ENCODE measurements at regions not wholly inside any gene's neighbourhood (a gene's known extent, or its start where the extent isn't known, plus 50 kb on each side); places are given as distances from the start of the nearest gene placed in this dataset.

- Histone ChIP-seq H3K27ac (no peak overlapping the region), H3K4me1 (no peaks in the 10 kb centered on the region), H3K36me3 (no peaks in the 10 kb centered on the region), H3K9me3 (peaks cover 0 to 20% of the 10 kb centered on the region in 2 donors), H3K27me3 (no peaks in the 10 kb centered on the region), H3K4me3 (no peak overlapping the region)
- DNase-seq (no peak), ATAC-seq (no peak)
- TF ChIP-seq CTCF (IDR thresholded peaks at IDR 0.05): no peak
- intact Hi-C loops (cut with DNase I): no loop called here
Measured at GRCh38 chr1:164020391-164020790, 538.6 kb upstream of the PBX1 start.

GRCh38 chr1:164021813-164022212 is 537.2 kb upstream of the PBX1 start:
- H3K27ac ChIP-seq: no peak overlapping the region
- no peaks in the 10 kb centered on the region for H3K36me3 ChIP-seq
- DNase-seq: no peak
- H3K9me3 ChIP-seq: peaks cover 0 to 16% of the 10 kb centered on the region in 2 donors
- no peak for TF ChIP-seq CTCF (IDR thresholded peaks at IDR 0.05)
- no peak for ATAC-seq
- no peaks in the 10 kb centered on the region for H3K4me1 ChIP-seq
- H3K27me3 ChIP-seq: no peaks in the 10 kb centered on the region
- H3K4me3 ChIP-seq: no peak overlapping the region
- intact Hi-C loops (cut with DNase I): no loop called here

GRCh38 chr1:164033782-164034181 is 525.2 kb upstream of the PBX1 start:
- no peak for TF ChIP-seq CTCF (IDR thresholded peaks at IDR 0.05)
- DNase-seq (no peak), ATAC-seq (no peak)
- no peak overlapping the region for H3K4me3 ChIP-seq
- intact Hi-C loops (cut with DNase I): no loop called here
- H3K27ac ChIP-seq: no peak overlapping the region
- H3K27me3 ChIP-seq: no peaks in the 10 kb centered on the region
- peaks cover 0 to 34% of the 10 kb centered on the region in 2 donors for H3K9me3 ChIP-seq
- no peaks in the 10 kb centered on the region for H3K4me1 ChIP-seq
- no peaks in the 10 kb centered on the region for H3K36me3 ChIP-seq

- no peak for TF ChIP-seq CTCF (IDR thresholded peaks at IDR 0.05)
- DNase-seq: no peak
- H3K4me3 ChIP-seq: no peak overlapping the region
- no peaks in the 10 kb centered on the region for H3K36me3 ChIP-seq
- no peak for ATAC-seq
- H3K9me3 ChIP-seq: peaks cover 0 to 3% of the 10 kb centered on the region in 2 donors
- H3K27ac ChIP-seq: no peak overlapping the region
- no peaks in the 10 kb centered on the region for H3K4me1 ChIP-seq
- intact Hi-C loops (cut with DNase I): no loop called here
- no peaks in the 10 kb centered on the region for H3K27me3 ChIP-seq
Measured at GRCh38 chr1:164040754-164041153, 518.2 kb upstream of the PBX1 start.

GRCh38 chr1:164051782-164052181 is 507.2 kb upstream of the PBX1 start:
- ATAC-seq (no peak), DNase-seq (no peak)
- Histone ChIP-seq H3K36me3 (no peaks in the 10 kb centered on the region), H3K9me3 (no peaks in the 10 kb centered on the region), H3K4me3 (no peak overlapping the region), H3K4me1 (no peaks in the 10 kb centered on the region), H3K27me3 (no peaks in the 10 kb centered on the region), H3K27ac (no peak overlapping the region)
- intact Hi-C loops (cut with DNase I): no loop called here
- TF ChIP-seq CTCF (IDR thresholded peaks at IDR 0.05): no peak

Measured in left lung (tissue), 4 donors.